MCF 10A (cell line): ENCODE measurements at regions not wholly inside any gene's neighbourhood (a gene's known extent, or its start where the extent isn't known, plus 50 kb on each side); places are given as distances from the start of the nearest gene placed in this dataset.

Experiments
- BruUV-seq: library from RNA; stranded (reverse); fragments of 400-500 nt; replicated peaks from 2 replicates; lab custom pipeline; 2021; lab: Mats Ljungman, UMichigan
- CTCF ChIA-PET: fragments of 300-600 bp; sonication (Branson Sonifier 250); formaldehyde crosslinking; extraction: SDS; loops from one replicate; lab custom pipeline; 2021; ENCODE audit warnings: antibody characterized with exemption, inconsistent platforms; lab: Yijun Ruan, JAX
- POLR2A ChIA-PET: fragments of 300-600, 350-650 bp; sonication (Branson Sonifier 250); formaldehyde crosslinking; extraction: SDS; loops from one replicate; lab custom pipeline; 2020; ENCODE audit warnings: antibody characterized with exemption, inconsistent platforms; lab: Yijun Ruan, JAX
- DNase-seq: peaks from one replicate; pipeline ENCODE4 v3.0.0-alpha.2; 2018; ENCODE audit not compliant: unreplicated experiment
- H3K27ac Mint-ChIP-seq: one replicate; pipeline ENCODE4 v1.8.0; 2022; ENCODE audit warnings: mild to moderate bottlenecking, low read depth, mixed read lengths; ENCODE audit not compliant: unreplicated experiment
- H3K27me3 Mint-ChIP-seq: one replicate; pipeline ENCODE4 v1.8.0; 2022; ENCODE audit warnings: mixed read lengths; ENCODE audit not compliant: insufficient read depth, unreplicated experiment
- H3K36me3 Mint-ChIP-seq: one replicate; pipeline ENCODE4 v1.8.0; 2022; ENCODE audit warnings: mild to moderate bottlenecking, moderate library complexity, mixed read lengths; ENCODE audit not compliant: insufficient read depth, unreplicated experiment
- H3K4me1 Mint-ChIP-seq: one replicate; pipeline ENCODE4 v1.8.0; 2022; ENCODE audit warnings: mixed read lengths; ENCODE audit not compliant: insufficient read depth, unreplicated experiment
- H3K4me3 Mint-ChIP-seq: one replicate; pipeline ENCODE4 v1.8.0; 2022; ENCODE audit warnings: mild to moderate bottlenecking, moderate library complexity, mixed read lengths; ENCODE audit not compliant: unreplicated experiment
- H3K9me3 Mint-ChIP-seq: one replicate; pipeline ENCODE4 v1.8.0; 2022; ENCODE audit warnings: mixed read lengths; ENCODE audit not compliant: unreplicated experiment
- CTCF ChIP-seq: fragments of 200-600 bp; IDR thresholded peaks from one replicate; pipeline ENCODE4 v1.8.0; 2022; ENCODE audit warnings: antibody characterized with exemption, mild to moderate bottlenecking; ENCODE audit not compliant: unreplicated experiment
- intact Hi-C: fragments of 100-400 bp; cut with micrococcal nuclease; formaldehyde crosslinking; loops from 2 replicates; pipeline ENCODE4 v1.14.1; 2022

GRCh38 chr5:68699966-68700365 lies 393.8 kb upstream of the SLC30A5 start:
- Mint-ChIP-seq H3K4me3 (no peak overlapping the region), H3K27ac (no peak overlapping the region), H3K27me3 (no peaks in the 10 kb centered on the region), H3K36me3 (no peaks in the 10 kb centered on the region), H3K4me1 (no peaks in the 10 kb centered on the region), H3K9me3 (no peaks in the 10 kb centered on the region)
- intact Hi-C loops: no loop called here
- TF ChIP-seq CTCF: no peak
- POLR2A ChIA-PET: no interaction called here
- DNase-seq: no peak
- CTCF ChIA-PET: interaction anchor here (0.7 kb wide), 1 partner anchor 66 kb away, joined by 3 read pairs; no protein-coding TSS in a partner anchor
- no TSS peak for BruUV-seq

- ChIA-PET CTCF (interaction anchor here (0.6 kb wide), 1 partner anchor 200 kb away, joined by 3 read pairs; no protein-coding TSS in a partner anchor), POLR2A (no interaction called here)
- no peaks in the 10 kb centered on the region for H3K4me1 Mint-ChIP-seq
These were observed 386.2 kb upstream of the SLC30A5 start for GRCh38 chr5:68707575-68707974.

GRCh38 chr5:68708156-68708841 lies 385.5 kb upstream of the SLC30A5 start:
- POLR2A ChIA-PET: no interaction called here
- Mint-ChIP-seq H3K27ac (no peak overlapping the region), H3K27me3 (peaks cover 12% of the 10 kb centered on the region), H3K4me1 (no peaks in the 10 kb centered on the region), H3K9me3 (no peaks in the 10 kb centered on the region), H3K36me3 (no peaks in the 10 kb centered on the region), H3K4me3 (no peak overlapping the region)
- CTCF ChIA-PET: no interaction called here
- no TSS peak for BruUV-seq
- no peak for DNase-seq
- intact Hi-C loops: no loop called here
- TF ChIP-seq CTCF: no peak

More at GRCh38 chr5:68707575-68707974, 386.2 kb upstream of the SLC30A5 start:
- intact Hi-C loops: no loop called here
- no peak for TF ChIP-seq CTCF
- H3K4me3 Mint-ChIP-seq: no peak overlapping the region
- H3K9me3 Mint-ChIP-seq: no peaks in the 10 kb centered on the region
- DNase-seq: no peak
- BruUV-seq: no TSS peak
- H3K36me3 Mint-ChIP-seq: no peaks in the 10 kb centered on the region
- peaks cover 12% of the 10 kb centered on the region for H3K27me3 Mint-ChIP-seq
- no peak overlapping the region for H3K27ac Mint-ChIP-seq

- no peak for DNase-seq
- H3K27me3 Mint-ChIP-seq: peaks cover 12% of the 10 kb centered on the region
- no peak for TF ChIP-seq CTCF
- intact Hi-C loops: no loop called here
- POLR2A ChIA-PET: interaction anchor here (0.6 kb wide), 1 partner anchor 1209 kb away, joined by 3 read pairs; no protein-coding TSS in a partner anchor
- no peaks in the 10 kb centered on the region for H3K4me1 Mint-ChIP-seq
- H3K9me3 Mint-ChIP-seq: no peaks in the 10 kb centered on the region
- no peaks in the 10 kb centered on the region for H3K36me3 Mint-ChIP-seq
- H3K27ac Mint-ChIP-seq: no peak overlapping the region
- CTCF ChIA-PET: interaction anchor here (1.8 kb wide), 1 partner anchor 12 kb away, joined by 4 read pairs; no protein-coding TSS in a partner anchor
- H3K4me3 Mint-ChIP-seq: no peak overlapping the region
- BruUV-seq: no TSS peak
These were observed 385.0 kb upstream of the SLC30A5 start for GRCh38 chr5:68708842-68709170.
